ENCODE measurements at regions not wholly inside any gene's neighbourhood (a gene's known extent, or its start where the extent isn't known, plus 50 kb on each side); places are given as distances from the start of the nearest gene placed in this dataset.

DNA sequence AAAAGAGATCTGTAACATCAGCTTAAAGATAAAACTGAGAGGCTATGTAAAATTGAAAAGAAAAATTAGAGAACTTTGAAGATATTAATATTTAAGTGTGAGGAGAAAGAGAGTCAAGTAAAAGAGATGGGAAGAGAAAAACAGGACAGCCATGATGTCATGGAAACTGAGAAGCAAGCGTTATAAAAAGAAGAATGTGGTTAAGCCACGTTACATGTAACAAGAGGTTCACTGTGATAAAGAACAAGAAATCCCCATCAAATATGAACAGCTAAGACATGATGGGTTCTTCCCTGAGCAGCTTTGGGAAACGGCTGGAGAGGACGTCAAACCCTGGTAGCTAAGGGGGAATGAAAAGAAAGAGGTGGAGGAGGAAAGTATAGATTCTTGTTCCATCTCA lies 1269.3 kb upstream of the TENM3 start:
- intact Hi-C loops (cut with DNase I; ENCODE audit: low total_unique reads) = no loop called here
- Histone ChIP-seq H3K4me1 (no peaks in the 10 kb centered on the region), H3K27ac (no peak overlapping the region), H3K4me3 (no peak overlapping the region), H3K27me3 (no peaks in the 10 kb centered on the region), H3K9me3 (no peaks in the 10 kb centered on the region), H3K36me3 (ENCODE audit: low read depth, missing control alignments) (no peaks in the 10 kb centered on the region)
- DNase-seq = no peak
- TF ChIP-seq POLR2A (IDR thresholded peaks at IDR 0.05) (no peak), CTCF (IDR thresholded peaks at IDR 0.05) (no peak)
- WGBS, 2 donors = 70 to 80% methylated on average over 4 of the region's 4 CpGs

DNA sequence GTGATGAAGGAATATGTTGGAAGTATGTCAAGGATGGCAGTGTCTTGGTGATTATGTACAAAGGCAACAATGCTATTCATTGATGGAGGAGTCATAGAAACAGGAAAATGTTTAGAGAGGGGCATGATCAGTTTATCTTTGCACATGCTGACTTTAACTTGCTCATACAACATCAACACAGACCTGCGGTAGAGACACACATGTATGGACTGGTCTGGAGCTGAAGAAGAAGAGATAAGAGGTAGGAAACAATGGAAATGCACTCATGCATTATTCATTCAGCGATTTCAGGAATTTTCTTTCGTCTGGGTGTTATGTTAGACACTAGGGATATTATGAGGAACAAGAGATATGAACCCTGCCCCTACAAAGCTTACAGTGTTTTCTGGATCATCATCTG lies 1252.3 kb upstream of the TENM3 start:
- H3K4me1 ChIP-seq = no peaks in the 10 kb centered on the region
- no peak overlapping the region for H3K4me3 ChIP-seq
- TF ChIP-seq POLR2A (IDR thresholded peaks at IDR 0.05) (no peak), CTCF (IDR thresholded peaks at IDR 0.05) (no peak)
- H3K27ac ChIP-seq = no peak overlapping the region
- H3K9me3 ChIP-seq = no peaks in the 10 kb centered on the region
- WGBS, 2 donors = 84 to 85% methylated on average over 3 of the region's 3 CpGs
- H3K27me3 ChIP-seq = no peaks in the 10 kb centered on the region
- DNase-seq = no peak
- H3K36me3 ChIP-seq (ENCODE audit: low read depth, missing control alignments) = no peaks in the 10 kb centered on the region
- intact Hi-C loops (cut with DNase I; ENCODE audit: low total_unique reads) = no loop called here

- Histone ChIP-seq H3K4me3 (no peak overlapping the region), H3K36me3 (ENCODE audit: low read depth, missing control alignments) (no peaks in the 10 kb centered on the region), H3K27me3 (no peaks in the 10 kb centered on the region), H3K27ac (no peak overlapping the region), H3K4me1 (no peaks in the 10 kb centered on the region), H3K9me3 (no peaks in the 10 kb centered on the region)
- intact Hi-C loops (cut with DNase I; ENCODE audit: low total_unique reads) = no loop called here
- WGBS, 2 donors = 76 to 86% methylated on average over 1 of the region's 1 CpG
- DNase-seq = no peak
- TF ChIP-seq POLR2A (IDR thresholded peaks at IDR 0.05) (no peak), CTCF (IDR thresholded peaks at IDR 0.05) (no peak)
Measured at GRCh38 chr4:180993244-180993836, 1249.9 kb upstream of the TENM3 start.

- Histone ChIP-seq H3K27ac (no peak overlapping the region), H3K4me1 (no peaks in the 10 kb centered on the region), H3K9me3 (no peaks in the 10 kb centered on the region), H3K4me3 (no peak overlapping the region), H3K27me3 (no peaks in the 10 kb centered on the region), H3K36me3 (ENCODE audit: low read depth, missing control alignments) (no peaks in the 10 kb centered on the region)
- intact Hi-C loops (cut with DNase I; ENCODE audit: low total_unique reads) = no loop called here
- DNase-seq = no peak
- TF ChIP-seq CTCF (IDR thresholded peaks at IDR 0.05) = no peak
- TF ChIP-seq POLR2A (IDR thresholded peaks at IDR 0.05) = no peak
- WGBS, 2 donors = 92 to 94% methylated on average over 1 of the region's 1 CpG
Measured at GRCh38 chr4:180994722-180995121, 1248.5 kb upstream of the TENM3 start.

DNA sequence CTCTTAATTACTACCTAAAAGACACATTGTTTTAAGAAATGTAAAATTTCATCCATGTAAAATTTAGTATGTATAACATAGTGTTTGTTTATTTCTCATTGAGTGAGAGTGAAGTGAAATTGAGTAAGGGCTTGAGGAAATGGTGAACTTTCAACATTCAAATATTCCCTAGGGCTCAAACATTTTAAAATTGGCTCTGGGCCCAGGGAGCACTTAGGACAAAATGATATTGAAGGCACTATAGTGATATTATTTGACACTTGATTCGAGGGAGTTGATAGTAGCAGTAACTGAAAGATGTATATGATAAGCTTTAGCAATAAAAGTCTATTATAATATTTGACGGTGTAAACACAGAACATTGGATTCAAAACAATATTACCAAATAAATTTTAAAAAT lies 1244.0 kb upstream of the TENM3 start:
- H3K4me3 ChIP-seq = no peak overlapping the region
- no peak for DNase-seq
- TF ChIP-seq CTCF (IDR thresholded peaks at IDR 0.05) (no peak), POLR2A (IDR thresholded peaks at IDR 0.05) (no peak)
- no peaks in the 10 kb centered on the region for H3K27me3 ChIP-seq
- no peaks in the 10 kb centered on the region for H3K9me3 ChIP-seq
- no peak overlapping the region for H3K27ac ChIP-seq
- no peaks in the 10 kb centered on the region for H3K4me1 ChIP-seq
- intact Hi-C loops (cut with DNase I; ENCODE audit: low total_unique reads) = no loop called here
- WGBS, 2 donors = 18 to 23% methylated on average over 2 of the region's 2 CpGs
- no peaks in the 10 kb centered on the region for H3K36me3 ChIP-seq (ENCODE audit: low read depth, missing control alignments)
